ENCODE measurements at regions not wholly inside any gene's neighbourhood (a gene's known extent, or its start where the extent isn't known, plus 50 kb on each side); places are given as distances from the start of the nearest gene placed in this dataset.
A peak's percentile ranks its signal among the peaks of the same experiment; 100 is the strongest.

GRCh38 chr1:10932088-10932487, 80.4 kb upstream of the TARDBP start:
- DNase-seq (no peak), ATAC-seq (no peak)
- peaks cover 4% of the 10 kb centered on the region for H3K4me1 ChIP-seq (ENCODE audit: low read depth)
- no peak overlapping the region for H3K4me3 ChIP-seq
- intact Hi-C loops (cut with DNase I, micrococcal nuclease): no loop called here
- TF ChIP-seq CTCF (IDR thresholded peaks at IDR 0.05): no peak
- no peaks in the 10 kb centered on the region for H3K36me3 ChIP-seq (ENCODE audit: low read depth)
- H3K9me3 ChIP-seq: peaks cover 7% of the 10 kb centered on the region

- Histone ChIP-seq H3K4me3 (no peak overlapping the region), H3K9me3 (no peaks in the 10 kb centered on the region), H3K36me3 (ENCODE audit: low read depth) (no peaks in the 10 kb centered on the region), H3K4me1 (ENCODE audit: low read depth) (peaks cover 4% of the 10 kb centered on the region)
- DNase-seq: peak in 1 of 3 donors; percentile 46
- no peak for TF ChIP-seq CTCF (IDR thresholded peaks at IDR 0.05)
- ATAC-seq: peak; percentile 34
- intact Hi-C loops (cut with DNase I, micrococcal nuclease): no loop called here
Measured at GRCh38 chr1:10934150-10934818, 78.2 kb upstream of the TARDBP start.

GRCh38 chr1:10935246-10935645, 77.2 kb upstream of the TARDBP start:
- TF ChIP-seq CTCF (IDR thresholded peaks at IDR 0.05): no peak
- intact Hi-C loops (cut with DNase I, micrococcal nuclease): no loop called here
- Histone ChIP-seq H3K36me3 (ENCODE audit: low read depth) (no peaks in the 10 kb centered on the region), H3K4me1 (ENCODE audit: low read depth) (peaks cover 4% of the 10 kb centered on the region), H3K4me3 (no peak overlapping the region), H3K9me3 (no peaks in the 10 kb centered on the region)
- DNase-seq (peak in 1 of 3 donors; percentile 52), ATAC-seq (peak; percentile 79)

- ATAC-seq (no peak), DNase-seq (peak in 1 of 3 donors; percentile 34)
- Histone ChIP-seq H3K36me3 (ENCODE audit: low read depth) (no peaks in the 10 kb centered on the region), H3K4me1 (ENCODE audit: low read depth) (peaks cover 4% of the 10 kb centered on the region), H3K9me3 (no peaks in the 10 kb centered on the region), H3K4me3 (no peak overlapping the region)
- TF ChIP-seq CTCF (IDR thresholded peaks at IDR 0.05): no peak
- intact Hi-C loops (cut with DNase I, micrococcal nuclease): no loop called here
Measured at GRCh38 chr1:10935724-10936123, 76.7 kb upstream of the TARDBP start.

- H3K4me3 ChIP-seq: no peak overlapping the region
- intact Hi-C loops (cut with DNase I, micrococcal nuclease): no loop called here
- ATAC-seq (peak; percentile 42), DNase-seq (peak in 1 of 3 donors; percentile 56)
- H3K9me3 ChIP-seq: no peaks in the 10 kb centered on the region
- H3K4me1 ChIP-seq (ENCODE audit: low read depth): peaks cover 10% of the 10 kb centered on the region
- H3K36me3 ChIP-seq (ENCODE audit: low read depth): no peaks in the 10 kb centered on the region
- no peak for TF ChIP-seq CTCF (IDR thresholded peaks at IDR 0.05)
Measured at GRCh38 chr1:10936998-10937901, 75.2 kb upstream of the TARDBP start.

All from mucosa of descending colon (tissue), 3 donors.